Neural progenitor cell (in vitro differentiated cells): ENCODE measurements at regions not wholly inside any gene's neighbourhood (a gene's known extent, or its start where the extent isn't known, plus 50 kb on each side); places are given as distances from the start of the nearest gene placed in this dataset.

Experiments used
- EZH2 ChIP-seq: fragments of 200-600 bp; sonication (generic); IDR thresholded peaks from 2 replicates; pipeline ENCODE4 v1.6.1; 2017; ENCODE audit warnings: antibody characterized with exemption, mild to moderate bottlenecking, moderate library complexity
- TF ChIP-seq, protein P1 (sequence below): fragments of 200-600 bp; sonication (generic); IDR thresholded peaks from 2 replicates; pipeline ENCODE4 v1.5.1; 2017; ENCODE audit warnings: antibody characterized with exemption, mild to moderate bottlenecking

DNA sequence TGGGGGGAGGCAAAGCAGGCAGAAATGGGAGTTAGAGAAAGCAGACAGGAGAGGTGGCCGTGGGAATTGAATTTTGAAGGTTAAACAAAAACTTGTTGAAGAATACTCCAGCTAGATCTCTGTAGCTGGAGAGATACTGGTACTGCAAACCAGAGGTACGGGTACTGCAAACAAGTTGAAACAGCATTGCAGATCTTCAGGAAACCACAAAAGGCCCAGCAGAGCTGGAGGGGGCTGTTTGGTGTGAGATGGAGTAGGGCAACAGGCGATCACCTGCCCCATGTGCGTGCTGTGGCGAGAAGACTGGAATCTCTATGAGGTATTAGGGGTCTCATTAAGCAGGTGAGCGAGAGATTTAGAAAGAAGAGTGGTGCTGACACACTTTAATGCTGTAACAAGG is 77.7 kb upstream of the RGS4 start:
- TF ChIP-seq, protein P1, sequence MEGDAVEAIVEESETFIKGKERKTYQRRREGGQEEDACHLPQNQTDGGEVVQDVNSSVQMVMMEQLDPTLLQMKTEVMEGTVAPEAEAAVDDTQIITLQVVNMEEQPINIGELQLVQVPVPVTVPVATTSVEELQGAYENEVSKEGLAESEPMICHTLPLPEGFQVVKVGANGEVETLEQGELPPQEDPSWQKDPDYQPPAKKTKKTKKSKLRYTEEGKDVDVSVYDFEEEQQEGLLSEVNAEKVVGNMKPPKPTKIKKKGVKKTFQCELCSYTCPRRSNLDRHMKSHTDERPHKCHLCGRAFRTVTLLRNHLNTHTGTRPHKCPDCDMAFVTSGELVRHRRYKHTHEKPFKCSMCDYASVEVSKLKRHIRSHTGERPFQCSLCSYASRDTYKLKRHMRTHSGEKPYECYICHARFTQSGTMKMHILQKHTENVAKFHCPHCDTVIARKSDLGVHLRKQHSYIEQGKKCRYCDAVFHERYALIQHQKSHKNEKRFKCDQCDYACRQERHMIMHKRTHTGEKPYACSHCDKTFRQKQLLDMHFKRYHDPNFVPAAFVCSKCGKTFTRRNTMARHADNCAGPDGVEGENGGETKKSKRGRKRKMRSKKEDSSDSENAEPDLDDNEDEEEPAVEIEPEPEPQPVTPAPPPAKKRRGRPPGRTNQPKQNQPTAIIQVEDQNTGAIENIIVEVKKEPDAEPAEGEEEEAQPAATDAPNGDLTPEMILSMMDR, result no peak
- TF ChIP-seq EZH2, result no peak
